ENCODE measurements at regions not wholly inside any gene's neighbourhood (a gene's known extent, or its start where the extent isn't known, plus 50 kb on each side); places are given as distances from the start of the nearest gene placed in this dataset.
"Not testable (repeated sequence)": the region's sequence is repeated elsewhere in the genome, so short reads cannot be mapped to it uniquely, and the experiment has no call there.

DNA sequence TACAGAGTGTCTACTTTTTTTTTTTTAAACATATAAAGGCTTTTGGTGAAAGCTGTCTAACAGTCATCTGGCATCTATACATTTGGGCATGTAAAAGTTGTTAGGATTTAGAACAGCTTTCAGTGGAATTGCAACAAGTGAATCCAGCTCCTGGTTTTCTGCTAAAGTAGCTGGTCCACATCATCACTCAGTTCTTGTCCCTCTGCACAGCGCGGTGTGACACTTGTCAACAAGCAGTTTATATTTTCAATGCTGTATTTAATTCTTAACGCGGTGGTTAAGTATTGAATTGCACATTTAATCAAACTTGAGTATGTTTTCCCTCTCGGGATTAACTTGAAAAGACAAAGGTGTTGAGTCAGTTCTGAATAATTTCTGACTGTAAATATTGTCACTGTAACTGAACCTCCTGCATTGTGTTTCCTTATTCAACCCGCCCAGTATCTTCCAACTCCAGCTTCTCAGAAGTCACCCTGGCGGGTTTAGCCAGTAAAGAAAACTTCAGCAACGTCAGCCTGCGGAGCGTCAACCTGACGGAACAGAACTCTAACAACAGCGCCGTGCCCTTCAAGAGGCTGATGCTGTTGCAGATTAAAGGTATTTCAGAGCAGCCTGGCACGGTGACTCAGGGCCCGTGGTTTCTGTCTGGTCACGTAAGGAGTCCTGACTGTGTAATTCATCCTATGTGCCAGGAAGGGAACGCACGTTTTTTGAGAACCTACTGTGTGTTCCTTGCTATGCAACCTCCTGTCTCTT, 66.1 kb upstream of the LYZL2 start:
- H3K27me3 Mint-ChIP-seq, H3K27ac Mint-ChIP-seq: not testable (repeated sequence)

DNA sequence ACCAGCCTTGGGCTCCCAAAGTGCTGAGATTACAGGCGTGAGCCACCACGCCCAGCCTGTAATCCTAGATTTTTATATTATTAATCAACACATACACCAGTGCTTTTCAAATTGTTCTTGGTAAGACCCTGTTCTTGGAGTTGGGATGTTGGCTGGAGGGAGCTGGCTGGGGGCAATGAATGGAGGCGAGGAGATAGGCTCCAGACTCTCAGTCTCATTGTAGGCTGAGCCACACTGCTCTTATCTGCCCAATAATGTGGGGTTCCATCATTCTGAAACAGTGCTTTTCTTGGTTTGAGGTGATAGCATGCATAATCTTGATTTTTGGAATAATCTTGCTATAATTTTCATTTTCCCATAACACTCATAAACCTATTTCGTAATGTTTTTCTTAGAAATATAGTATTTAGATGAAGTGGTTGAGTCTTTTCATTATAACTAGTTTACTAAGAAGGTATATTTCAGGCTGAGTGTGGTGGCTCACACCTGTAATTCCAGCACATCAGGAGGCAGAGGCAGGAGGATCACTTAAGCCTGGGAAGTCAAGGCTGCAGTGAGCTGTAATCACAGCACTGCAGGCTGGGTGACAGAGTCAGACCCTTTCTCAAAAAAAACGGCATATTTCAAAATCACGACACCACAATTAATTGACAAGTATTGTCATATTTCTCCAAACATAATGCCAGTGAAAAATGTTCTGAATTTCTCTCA, 65.1 kb upstream of the LYZL2 start:
- ATAC-seq (ENCODE audit: low read depth) (no peak), DNase-seq (ENCODE audit: low spot score in 2 of 2) (no peak)
- Mint-ChIP-seq H3K4me1 (peaks cover 5% of the 10 kb centered on the region), H3K36me3 (peaks cover 2% of the 10 kb centered on the region), H3K4me3 (no peak overlapping the region), H3K9me3 (no peaks in the 10 kb centered on the region), H3K27me3 (peaks cover 6% of the 10 kb centered on the region), H3K27ac (no peak overlapping the region)

More for the DNA sequence above, 66.1 kb upstream of the LYZL2 start:
- H3K4me1 Mint-ChIP-seq; ATAC-seq (ENCODE audit: low read depth); H3K9me3 Mint-ChIP-seq; H3K4me3 Mint-ChIP-seq; H3K36me3 Mint-ChIP-seq; DNase-seq (ENCODE audit: low spot score in 2 of 2): not testable (repeated sequence)

DNA sequence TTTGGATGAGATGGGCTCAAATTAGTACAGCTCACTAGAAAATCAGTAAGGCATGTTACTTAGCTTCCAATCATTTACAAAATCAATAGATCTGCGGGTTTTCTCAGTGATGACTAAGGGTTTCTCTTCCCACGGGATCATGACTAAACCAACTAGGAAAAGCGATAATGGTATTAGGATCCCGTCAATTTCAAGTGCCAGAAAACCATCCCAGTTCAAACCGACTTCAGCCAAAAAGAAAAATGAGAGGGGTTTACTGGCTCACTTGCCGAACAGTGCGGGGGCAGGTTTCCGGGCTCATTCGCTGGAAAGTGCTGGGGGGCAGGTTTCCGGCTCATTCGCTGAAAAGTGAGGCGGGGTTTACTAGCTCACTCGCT, 62.1 kb upstream of the LYZL2 start:
- Mint-ChIP-seq H3K27ac (no peak overlapping the region), H3K4me3 (no peak overlapping the region)
- ATAC-seq (ENCODE audit: low read depth): no peak

DNA sequence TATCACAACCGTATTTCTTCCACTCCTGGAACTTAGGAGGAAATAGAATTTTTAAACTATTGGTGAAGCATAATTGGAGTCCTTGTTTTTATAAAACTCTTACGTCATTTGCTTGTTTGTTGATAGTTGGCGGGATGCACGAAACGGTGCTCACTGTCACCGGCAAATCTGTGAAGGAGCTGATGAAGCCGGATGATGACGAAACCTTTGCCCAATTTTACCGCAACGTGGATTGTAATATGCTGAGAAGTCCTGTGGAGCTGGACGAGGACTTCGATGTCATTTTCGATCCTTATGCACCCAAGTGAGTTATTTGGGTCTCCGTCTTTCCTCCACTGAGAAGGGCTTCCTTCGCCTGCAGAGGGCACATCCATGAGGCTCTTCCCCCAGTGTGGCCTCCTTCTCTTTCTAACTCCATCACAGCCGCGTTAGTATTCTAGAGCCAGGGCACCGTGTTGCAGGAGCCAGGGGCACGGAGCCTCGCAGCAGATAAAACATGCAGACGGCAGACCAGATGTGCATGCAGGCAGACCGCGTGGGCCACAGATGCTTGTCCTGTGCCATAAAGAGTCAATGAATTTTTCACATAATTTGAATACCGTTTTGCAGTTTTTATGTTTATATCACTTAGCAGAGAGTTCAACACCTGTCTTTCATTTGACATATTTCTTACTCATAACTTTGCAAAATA, 61.5 kb upstream of the LYZL2 start:
- ATAC-seq (ENCODE audit: low read depth); DNase-seq (ENCODE audit: low spot score in 2 of 2); H3K9me3 Mint-ChIP-seq; H3K27ac Mint-ChIP-seq; H3K4me3 Mint-ChIP-seq; H3K36me3 Mint-ChIP-seq; H3K4me1 Mint-ChIP-seq: not testable (repeated sequence)
- peaks cover 16% of the 10 kb centered on the region for H3K27me3 Mint-ChIP-seq

More for the DNA sequence above, 62.1 kb upstream of the LYZL2 start:
- no peak for DNase-seq (ENCODE audit: low spot score in 2 of 2)
- no peaks in the 10 kb centered on the region for H3K9me3 Mint-ChIP-seq
- H3K4me1 Mint-ChIP-seq: peaks cover 8% of the 10 kb centered on the region
- H3K36me3 Mint-ChIP-seq: peaks cover 2% of the 10 kb centered on the region
- H3K27me3 Mint-ChIP-seq: peaks cover 16% of the 10 kb centered on the region

DNA sequence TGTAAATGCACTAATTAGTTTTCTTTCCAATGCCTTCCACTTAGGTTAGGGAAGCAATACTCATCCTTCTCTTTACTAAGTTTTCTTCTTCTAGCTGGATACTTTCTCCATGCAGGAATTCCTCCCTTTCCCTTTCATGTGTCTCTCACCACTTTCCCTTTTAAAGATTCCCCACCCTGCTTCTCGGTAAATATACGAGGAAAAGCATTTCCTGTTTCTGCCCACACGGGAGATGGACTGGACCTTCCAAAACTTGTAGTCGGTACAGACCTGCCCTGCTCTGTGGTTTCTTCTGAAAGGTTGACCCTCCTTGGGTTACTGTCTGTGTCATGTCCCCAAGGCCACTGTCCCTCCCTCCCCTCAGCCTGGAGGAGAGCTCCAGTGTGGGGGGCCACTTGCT, 58.9 kb upstream of the LYZL2 start:
- Mint-ChIP-seq H3K36me3 (no peaks in the 10 kb centered on the region), H3K9me3 (no peaks in the 10 kb centered on the region), H3K27ac (no peak overlapping the region), H3K4me3 (no peak overlapping the region), H3K27me3 (peaks cover 22% of the 10 kb centered on the region), H3K4me1 (peaks cover 9% of the 10 kb centered on the region)
- DNase-seq (ENCODE audit: low spot score in 2 of 2) (no peak), ATAC-seq (ENCODE audit: low read depth) (no peak)

DNA sequence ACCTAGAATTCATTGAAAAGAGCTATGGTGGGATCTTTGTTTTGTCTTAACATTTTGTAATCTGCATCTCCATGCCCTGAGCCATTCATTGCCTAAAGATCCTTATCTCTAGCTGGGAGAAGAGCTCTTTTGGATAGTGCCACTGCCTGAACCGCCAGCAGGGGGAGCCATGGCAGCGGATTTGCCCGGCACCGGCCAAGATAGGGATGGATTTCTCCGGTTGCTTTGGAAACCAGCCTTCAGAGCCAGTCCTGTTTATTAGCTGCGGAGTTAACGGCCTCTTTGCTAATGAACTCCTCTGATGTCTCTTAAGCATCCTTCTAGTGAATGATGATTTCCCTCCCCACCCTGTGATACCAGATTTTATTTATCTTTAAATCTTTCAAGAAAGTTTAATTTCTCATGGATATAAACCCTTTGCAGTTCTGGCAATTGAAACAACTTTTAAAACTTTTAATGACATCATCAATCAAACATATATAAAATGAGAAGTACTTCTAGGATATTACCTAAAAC, 58.2 kb upstream of the LYZL2 start:
- Mint-ChIP-seq H3K27me3 (peaks cover 19% of the 10 kb centered on the region), H3K27ac (no peak overlapping the region), H3K4me1 (peaks cover 9% of the 10 kb centered on the region), H3K9me3 (no peaks in the 10 kb centered on the region), H3K4me3 (no peak overlapping the region), H3K36me3 (no peaks in the 10 kb centered on the region)
- DNase-seq (ENCODE audit: low spot score in 2 of 2) (peak; percentile 67 to 79), ATAC-seq (ENCODE audit: low read depth) (peak; percentile 78)

DNA sequence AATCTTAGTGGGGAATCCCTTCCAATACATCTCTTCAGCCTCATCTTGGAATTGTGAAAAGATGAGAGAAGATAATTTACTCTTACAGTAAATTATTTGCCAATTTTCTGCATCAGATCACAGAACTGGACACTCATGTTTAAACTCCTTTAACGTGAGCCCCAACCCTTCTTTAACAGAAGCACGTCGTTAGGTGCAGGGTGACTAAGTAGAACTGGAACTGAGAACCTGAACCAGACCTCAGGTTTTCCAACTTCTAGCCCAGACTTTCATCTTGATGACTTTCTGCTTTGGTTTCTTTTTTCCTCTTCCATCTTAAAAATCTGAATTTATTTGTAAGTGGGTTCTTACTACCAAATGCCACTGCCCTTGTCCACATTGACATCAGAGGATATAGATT, 57.2 kb upstream of the LYZL2 start:
- H3K27me3 Mint-ChIP-seq: peaks cover 21% of the 10 kb centered on the region
- peaks cover 9% of the 10 kb centered on the region for H3K4me1 Mint-ChIP-seq
- H3K9me3 Mint-ChIP-seq: no peaks in the 10 kb centered on the region
- ATAC-seq (ENCODE audit: low read depth): no peak
- H3K27ac Mint-ChIP-seq: no peak overlapping the region
- H3K4me3 Mint-ChIP-seq: no peak overlapping the region
- no peaks in the 10 kb centered on the region for H3K36me3 Mint-ChIP-seq
- no peak for DNase-seq (ENCODE audit: low spot score in 2 of 2)

DNA sequence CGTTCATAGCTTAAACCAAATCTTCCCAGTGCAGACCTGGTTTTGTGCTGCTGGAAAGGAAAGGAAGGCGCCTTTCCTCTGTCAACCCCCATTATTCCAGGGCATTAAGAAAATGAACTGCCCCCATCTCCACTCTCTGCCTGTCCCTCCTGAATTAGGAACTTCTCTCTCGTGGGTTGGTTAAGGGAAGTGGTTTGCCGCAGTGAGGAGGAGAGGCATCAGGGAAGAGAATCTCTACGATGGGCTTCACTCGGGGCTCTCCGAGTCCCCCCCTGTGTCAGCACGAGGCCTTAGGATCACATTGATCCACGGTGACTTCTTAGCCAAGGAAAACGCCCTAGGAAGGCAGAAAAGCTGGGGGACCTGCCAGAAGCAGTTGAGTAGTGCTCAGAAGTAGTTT, 53.9 kb upstream of the LYZL2 start:
- peaks cover 8% of the 10 kb centered on the region for H3K4me1 Mint-ChIP-seq

DNA sequence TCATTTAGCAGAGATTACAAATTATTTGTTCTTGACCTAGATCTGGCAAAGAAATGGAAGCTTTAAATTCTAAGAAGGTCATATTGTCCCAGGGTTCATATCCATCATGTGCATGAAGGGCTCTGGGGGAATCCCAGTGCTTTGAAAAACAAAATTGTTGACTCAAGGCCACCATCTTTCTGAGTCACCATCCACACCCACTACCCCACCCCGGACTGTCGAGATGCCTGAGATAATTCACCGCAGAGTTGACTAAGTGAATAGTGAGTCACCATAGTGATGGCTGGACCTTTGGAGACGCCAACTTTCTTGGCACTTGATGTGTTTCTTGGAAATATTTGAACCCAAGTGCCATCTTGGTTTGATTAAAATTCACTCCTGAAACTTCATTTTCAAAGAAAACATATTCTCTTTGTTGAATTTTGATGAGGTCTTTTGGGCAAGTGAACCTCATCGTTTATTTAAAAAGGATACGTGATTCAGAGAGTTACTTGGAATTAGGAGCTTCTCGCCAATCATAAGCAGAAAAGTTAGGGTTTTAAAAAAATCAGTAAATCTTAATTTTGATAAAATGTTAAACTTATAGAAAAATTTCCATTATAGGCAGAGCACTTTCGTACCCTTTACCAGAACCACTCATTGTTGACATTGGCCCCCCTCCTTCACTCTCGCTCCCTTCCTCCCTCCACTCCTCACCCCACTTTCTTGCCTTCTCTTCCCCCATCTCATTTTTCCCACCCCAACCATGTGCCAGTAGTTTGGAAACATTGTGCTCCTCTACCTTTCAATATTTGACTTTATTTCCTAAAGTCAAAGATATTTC, 53.0 kb upstream of the LYZL2 start:
- not testable (repeated sequence) for H3K4me3 Mint-ChIP-seq; H3K4me1 Mint-ChIP-seq; H3K9me3 Mint-ChIP-seq; H3K36me3 Mint-ChIP-seq; DNase-seq (ENCODE audit: low spot score in 2 of 2); H3K27ac Mint-ChIP-seq; ATAC-seq (ENCODE audit: low read depth)
- peaks cover 30% of the 10 kb centered on the region for H3K27me3 Mint-ChIP-seq

More for the DNA sequence above, 53.9 kb upstream of the LYZL2 start:
- Mint-ChIP-seq H3K9me3 (no peaks in the 10 kb centered on the region), H3K36me3 (no peaks in the 10 kb centered on the region), H3K4me3 (no peak overlapping the region), H3K27me3 (peaks cover 33% of the 10 kb centered on the region), H3K27ac (no peak overlapping the region)
- no peak for ATAC-seq (ENCODE audit: low read depth)
- no peak for DNase-seq (ENCODE audit: low spot score in 2 of 2)

DNA sequence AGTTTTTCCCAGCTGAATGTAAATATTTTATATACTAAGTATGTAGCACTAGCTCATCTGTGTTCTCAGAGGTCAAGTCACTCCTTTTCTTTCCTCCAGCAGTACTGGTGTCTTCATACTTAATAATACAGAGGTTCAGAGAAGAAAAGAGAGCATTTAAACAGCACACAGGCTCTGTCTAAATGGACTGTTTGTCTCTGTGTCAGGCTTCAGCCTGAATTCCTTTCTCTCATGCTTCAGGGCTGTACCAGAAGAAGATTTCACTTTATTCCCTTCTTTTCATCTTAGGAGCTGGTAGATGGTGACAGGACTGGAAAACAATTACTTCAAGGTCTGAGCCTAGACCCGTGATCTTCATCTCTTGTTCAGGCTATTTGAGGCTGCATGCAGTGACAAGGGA, 51.4 kb upstream of the LYZL2 start:
- H3K36me3 Mint-ChIP-seq: no peaks in the 10 kb centered on the region
- no peak for ATAC-seq (ENCODE audit: low read depth)
- no peak for DNase-seq (ENCODE audit: low spot score in 2 of 2)
- H3K27me3 Mint-ChIP-seq: peaks cover 25% of the 10 kb centered on the region
- no peaks in the 10 kb centered on the region for H3K9me3 Mint-ChIP-seq
- no peak overlapping the region for H3K27ac Mint-ChIP-seq
- no peak overlapping the region for H3K4me3 Mint-ChIP-seq
- peaks cover 2% of the 10 kb centered on the region for H3K4me1 Mint-ChIP-seq

Data from memory B cell (primary cell).